HEK293 (cell line): ENCODE measurements at regions not wholly inside any gene's neighbourhood (a gene's known extent, or its start where the extent isn't known, plus 50 kb on each side); places are given as distances from the start of the nearest gene placed in this dataset.

ENCODE experiments used
- ZFP69B ChIP-seq: fragments of 450-650 bp; formaldehyde crosslinking; IDR thresholded peaks from 2 replicates; pipeline ENCODE4 v1.5.1; 2016; ENCODE audit warnings: missing biosample characterization, missing genetic modification characterization
- ZNF350 ChIP-seq: fragments of 450-650 bp; formaldehyde crosslinking; IDR thresholded peaks from 2 replicates; pipeline ENCODE4 v1.5.0; 2017; ENCODE audit warnings: missing biosample characterization, mild to moderate bottlenecking, missing genetic modification characterization
- TF ChIP-seq, protein P1 (sequence below): fragments of 450-650 bp; formaldehyde crosslinking; IDR thresholded peaks from 2 replicates; pipeline ENCODE4 v1.5.1; 2016; ENCODE audit warnings: missing biosample characterization, missing genetic modification characterization

GRCh38 chr1:193606035-193606434 lies 419.6 kb upstream of the B3GALT2 start:
- TF ChIP-seq ZFP69B (tag by site-specific recombination) (no peak), ZNF350 (tag by site-specific recombination) (no peak)
- TF ChIP-seq, protein P1, sequence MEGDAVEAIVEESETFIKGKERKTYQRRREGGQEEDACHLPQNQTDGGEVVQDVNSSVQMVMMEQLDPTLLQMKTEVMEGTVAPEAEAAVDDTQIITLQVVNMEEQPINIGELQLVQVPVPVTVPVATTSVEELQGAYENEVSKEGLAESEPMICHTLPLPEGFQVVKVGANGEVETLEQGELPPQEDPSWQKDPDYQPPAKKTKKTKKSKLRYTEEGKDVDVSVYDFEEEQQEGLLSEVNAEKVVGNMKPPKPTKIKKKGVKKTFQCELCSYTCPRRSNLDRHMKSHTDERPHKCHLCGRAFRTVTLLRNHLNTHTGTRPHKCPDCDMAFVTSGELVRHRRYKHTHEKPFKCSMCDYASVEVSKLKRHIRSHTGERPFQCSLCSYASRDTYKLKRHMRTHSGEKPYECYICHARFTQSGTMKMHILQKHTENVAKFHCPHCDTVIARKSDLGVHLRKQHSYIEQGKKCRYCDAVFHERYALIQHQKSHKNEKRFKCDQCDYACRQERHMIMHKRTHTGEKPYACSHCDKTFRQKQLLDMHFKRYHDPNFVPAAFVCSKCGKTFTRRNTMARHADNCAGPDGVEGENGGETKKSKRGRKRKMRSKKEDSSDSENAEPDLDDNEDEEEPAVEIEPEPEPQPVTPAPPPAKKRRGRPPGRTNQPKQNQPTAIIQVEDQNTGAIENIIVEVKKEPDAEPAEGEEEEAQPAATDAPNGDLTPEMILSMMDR (tag by site-specific recombination): no peak
